GM23338 (cell line): ENCODE measurements at regions not wholly inside any gene's neighbourhood (a gene's known extent, or its start where the extent isn't known, plus 50 kb on each side); places are given as distances from the start of the nearest gene placed in this dataset.
"Not testable (repeated sequence)": the region's sequence is repeated elsewhere in the genome, so short reads cannot be mapped to it uniquely, and the experiment has no call there.

Experiments used
- ATAC-seq: fragments of 200-7000 bp; cut with Tn5 transposase; 3 replicates; pipeline ENCODE4 v1.9.1; 2020
- DNase-seq: peaks from one replicate; pipeline ENCODE4 v3.0.0-alpha.2; 2015; ENCODE audit warnings: low spot score
- H2AFZ ChIP-seq: fragments of 200-600 bp; sonication (generic); 2 replicates; pipeline ENCODE4 v1.8.0; 2016; ENCODE audit warnings: antibody characterized with exemption, mild to moderate bottlenecking, moderate library complexity
- H3F3A ChIP-seq: fragments of 200-600 bp; sonication (generic); replicated peaks from 2 replicates; pipeline ENCODE4 v1.8.0; 2017; ENCODE audit warnings: antibody characterized with exemption, mixed run types, low read depth
- H3K27ac ChIP-seq: fragments of 200-600 bp; sonication (generic); 2 replicates; pipeline ENCODE4 v1.6.1; 2016; ENCODE audit warnings: low read depth
- H3K27me3 ChIP-seq: fragments of 200-600 bp; sonication (generic); 2 replicates; pipeline ENCODE4 v1.8.0; 2016; ENCODE audit warnings: mild to moderate bottlenecking, mixed run types, moderate library complexity; ENCODE audit not compliant: insufficient read depth
- H3K36me3 ChIP-seq: fragments of 200-600 bp; sonication (generic); 2 replicates; pipeline ENCODE4 v1.8.0; 2016; ENCODE audit warnings: mild to moderate bottlenecking; ENCODE audit not compliant: insufficient read depth
- H3K4me1 ChIP-seq: fragments of 200-600 bp; sonication (generic); 2 replicates; pipeline ENCODE4 v1.8.0; 2016; ENCODE audit warnings: mild to moderate bottlenecking, moderate library complexity; ENCODE audit not compliant: insufficient read depth
- H3K4me2 ChIP-seq: fragments of 200-600 bp; sonication (generic); 2 replicates; pipeline ENCODE4 v1.7.1; 2017; ENCODE audit warnings: mixed run types
- H3K4me3 ChIP-seq: fragments of 200-600 bp; sonication (generic); 2 replicates; pipeline ENCODE4 v1.6.1; 2016; ENCODE audit warnings: mixed run types
- H3K79me2 ChIP-seq: fragments of 200-600 bp; sonication (generic); replicated peaks from 2 replicates; pipeline ENCODE4 v1.8.0; 2017; ENCODE audit warnings: mild to moderate bottlenecking; ENCODE audit not compliant: insufficient read depth
- H3K9me2 ChIP-seq: fragments of 200-600 bp; sonication (generic); 2 replicates; pipeline ENCODE4 v1.8.0; 2017; ENCODE audit not compliant: insufficient read depth
- H4K20me1 ChIP-seq: fragments of 200-600 bp; sonication (generic); replicated peaks from 2 replicates; pipeline ENCODE4 v1.8.0; 2017; ENCODE audit warnings: mild to moderate bottlenecking; ENCODE audit not compliant: insufficient read depth
- H3K27ac Mint-ChIP-seq: 2 replicates; pipeline ENCODE4 v1.8.0; 2020; ENCODE audit warnings: inconsistent platforms, mild to moderate bottlenecking, moderate library complexity, mixed read lengths
- H3K27me3 Mint-ChIP-seq: 3 replicates; pipeline ENCODE4 v1.8.0; 2022; ENCODE audit warnings: low read depth, mild to moderate bottlenecking, moderate library complexity, mixed read lengths, inconsistent platforms; ENCODE audit not compliant: insufficient read depth, poor library complexity
- H3K36me3 Mint-ChIP-seq: 3 replicates; pipeline ENCODE4 v1.8.0; 2021; ENCODE audit warnings: low read depth, mild to moderate bottlenecking, inconsistent platforms, moderate library complexity, mixed read lengths
- H3K4me1 Mint-ChIP-seq: 3 replicates; pipeline ENCODE4 v1.8.0; 2020; ENCODE audit warnings: mild to moderate bottlenecking, inconsistent platforms, mixed read lengths
- H3K4me3 Mint-ChIP-seq: 3 replicates; pipeline ENCODE4 v1.8.0; 2021; ENCODE audit warnings: moderate library complexity, mild to moderate bottlenecking, inconsistent platforms, mixed read lengths
- H3K9me3 Mint-ChIP-seq: 3 replicates; pipeline ENCODE4 v1.8.0; 2020; ENCODE audit warnings: moderate library complexity, mild to moderate bottlenecking, inconsistent platforms, mixed read lengths

- H3K4me3 ChIP-seq, H3K4me1 Mint-ChIP-seq, H4K20me1 ChIP-seq, H3K36me3 Mint-ChIP-seq, H3K27me3 ChIP-seq, H3K9me2 ChIP-seq, H3K27me3 Mint-ChIP-seq, H3K4me3 Mint-ChIP-seq, H3K4me2 ChIP-seq, H3K36me3 ChIP-seq, ATAC-seq, H3K27ac Mint-ChIP-seq, H3K79me2 ChIP-seq, H3K27ac ChIP-seq, H3K9me3 Mint-ChIP-seq, H3F3A ChIP-seq, H3K4me1 ChIP-seq, DNase-seq, H2AFZ ChIP-seq: not testable (repeated sequence)
Measured at GRCh38 chr16:33913601-33914000, 454.2 kb downstream of the TP53TG3F start.

GRCh38 chr16:33920761-33921545 lies 461.5 kb downstream of the TP53TG3F start:
- not testable (repeated sequence) for H3K27me3 ChIP-seq, H3F3A ChIP-seq, H3K36me3 Mint-ChIP-seq, H3K27ac Mint-ChIP-seq, H3K4me2 ChIP-seq, H3K4me1 Mint-ChIP-seq, H3K9me2 ChIP-seq, H2AFZ ChIP-seq, H3K27me3 Mint-ChIP-seq, H4K20me1 ChIP-seq, H3K4me1 ChIP-seq, ATAC-seq, H3K4me3 Mint-ChIP-seq, H3K79me2 ChIP-seq, H3K4me3 ChIP-seq, H3K36me3 ChIP-seq, H3K27ac ChIP-seq, DNase-seq
- peaks cover 12% of the 10 kb centered on the region for H3K9me3 Mint-ChIP-seq

- H3K9me3 Mint-ChIP-seq: peaks cover 12% of the 10 kb centered on the region
- not testable (repeated sequence) for H3F3A ChIP-seq, H4K20me1 ChIP-seq, H3K4me3 ChIP-seq, H3K4me1 ChIP-seq, H3K27me3 ChIP-seq, H3K27ac Mint-ChIP-seq, H3K79me2 ChIP-seq, H3K9me2 ChIP-seq, H3K4me3 Mint-ChIP-seq, H3K36me3 ChIP-seq, H3K27me3 Mint-ChIP-seq, H3K36me3 Mint-ChIP-seq, DNase-seq, H3K4me1 Mint-ChIP-seq, H3K4me2 ChIP-seq, H3K27ac ChIP-seq, ATAC-seq, H2AFZ ChIP-seq
Measured at GRCh38 chr16:33922914-33923313, 463.5 kb downstream of the TP53TG3F start.

- not testable (repeated sequence) for H3K4me1 ChIP-seq, H3K4me3 ChIP-seq, H3K79me2 ChIP-seq, H3K4me2 ChIP-seq, H3K27ac ChIP-seq, H3K36me3 Mint-ChIP-seq, H3K27me3 ChIP-seq, H3K27me3 Mint-ChIP-seq, H3K36me3 ChIP-seq, H3K9me3 Mint-ChIP-seq, H3K9me2 ChIP-seq, H3K4me3 Mint-ChIP-seq, H3K4me1 Mint-ChIP-seq, H3F3A ChIP-seq, H3K27ac Mint-ChIP-seq, H2AFZ ChIP-seq, ATAC-seq, DNase-seq, H4K20me1 ChIP-seq
Measured at GRCh38 chr16:33928026-33928425, 468.6 kb downstream of the TP53TG3F start.

- H3F3A ChIP-seq, H3K4me3 ChIP-seq, H3K4me1 ChIP-seq, H2AFZ ChIP-seq, H3K27me3 ChIP-seq, DNase-seq, H3K4me3 Mint-ChIP-seq, H3K36me3 Mint-ChIP-seq, H4K20me1 ChIP-seq, H3K36me3 ChIP-seq, H3K27ac Mint-ChIP-seq, H3K79me2 ChIP-seq, ATAC-seq, H3K9me2 ChIP-seq, H3K4me1 Mint-ChIP-seq, H3K27ac ChIP-seq, H3K27me3 Mint-ChIP-seq, H3K4me2 ChIP-seq: not testable (repeated sequence)
- H3K9me3 Mint-ChIP-seq: peaks cover 11% of the 10 kb centered on the region
Measured at GRCh38 chr16:33932191-33932590, 472.8 kb downstream of the TP53TG3F start.

- ATAC-seq, H3K36me3 ChIP-seq, H3K27ac Mint-ChIP-seq, H3K4me1 ChIP-seq, H3K4me3 ChIP-seq, H3K27me3 Mint-ChIP-seq, H3K27ac ChIP-seq, H3K79me2 ChIP-seq, H3K4me3 Mint-ChIP-seq, H4K20me1 ChIP-seq, H3K9me2 ChIP-seq, H3K4me2 ChIP-seq, H3F3A ChIP-seq, H3K36me3 Mint-ChIP-seq, DNase-seq, H3K4me1 Mint-ChIP-seq, H2AFZ ChIP-seq, H3K27me3 ChIP-seq: not testable (repeated sequence)
- H3K9me3 Mint-ChIP-seq: peaks cover 11% of the 10 kb centered on the region
Measured at GRCh38 chr16:33933039-33933438, 473.6 kb downstream of the TP53TG3F start.

GRCh38 chr16:33935766-33936165 lies 476.4 kb downstream of the TP53TG3F start:
- H3K27ac ChIP-seq, H3K27me3 ChIP-seq, H3K4me3 Mint-ChIP-seq, H3K36me3 Mint-ChIP-seq, H3K36me3 ChIP-seq, DNase-seq, H2AFZ ChIP-seq, H3K27me3 Mint-ChIP-seq, H3F3A ChIP-seq, H3K4me3 ChIP-seq, H3K27ac Mint-ChIP-seq, H3K4me2 ChIP-seq, H4K20me1 ChIP-seq, ATAC-seq, H3K4me1 Mint-ChIP-seq, H3K79me2 ChIP-seq, H3K9me2 ChIP-seq, H3K4me1 ChIP-seq: not testable (repeated sequence)
- peaks cover 13% of the 10 kb centered on the region for H3K9me3 Mint-ChIP-seq
